GDM1 (cell line): ENCODE measurements at regions not wholly inside any gene's neighbourhood (a gene's known extent, or its start where the extent isn't known, plus 50 kb on each side); places are given as distances from the start of the nearest gene placed in this dataset.
"Not testable (repeated sequence)": the region's sequence is repeated elsewhere in the genome, so short reads cannot be mapped to it uniquely, and the experiment has no call there.

Experiments
- DNase-seq: peaks from one replicate; lab custom pipeline; 2025; lab: John Stamatoyannopoulos, UW

- not testable (repeated sequence) for DNase-seq
Observed at GRCh38 chr11:135011313-135011712, 599.3 kb upstream of the B3GAT1 start.

GRCh38 chr11:135009125-135009524 lies 597.1 kb upstream of the B3GAT1 start:
- DNase-seq, result no peak

GRCh38 chr11:135008412-135008811 lies 596.4 kb upstream of the B3GAT1 start:
- no peak for DNase-seq

- DNase-seq, result no peak
Observed at GRCh38 chr11:135008001-135008405, 596.0 kb upstream of the B3GAT1 start.

- no peak for DNase-seq
Observed at GRCh38 chr11:135006800-135007199, 594.8 kb upstream of the B3GAT1 start.

- no peak for DNase-seq
Observed at GRCh38 chr11:135004495-135004894, 592.5 kb upstream of the B3GAT1 start.

- DNase-seq, result no peak
Observed at GRCh38 chr11:135002236-135002635, 590.2 kb upstream of the B3GAT1 start.

GRCh38 chr11:135001581-135001980 lies 589.5 kb upstream of the B3GAT1 start:
- DNase-seq, result no peak

GRCh38 chr11:135001065-135001464 lies 589.0 kb upstream of the B3GAT1 start:
- DNase-seq, result not testable (repeated sequence)

- DNase-seq, result no peak
Observed at GRCh38 chr11:134999590-134999989, 587.5 kb upstream of the B3GAT1 start.

GRCh38 chr11:134997652-134998320 lies 585.7 kb upstream of the B3GAT1 start:
- no peak for DNase-seq

- no peak for DNase-seq
Observed at GRCh38 chr11:134995741-134996140, 583.7 kb upstream of the B3GAT1 start.

GRCh38 chr11:134994431-134994830 lies 582.4 kb upstream of the B3GAT1 start:
- no peak for DNase-seq

GRCh38 chr11:134993691-134994243 lies 581.7 kb upstream of the B3GAT1 start:
- DNase-seq, result no peak

- DNase-seq, result no peak
Observed at GRCh38 chr11:134992981-134993380, 580.9 kb upstream of the B3GAT1 start.

GRCh38 chr11:134988495-134988894 lies 576.5 kb upstream of the B3GAT1 start:
- no peak for DNase-seq

GRCh38 chr11:134987822-134988221 lies 575.8 kb upstream of the B3GAT1 start:
- DNase-seq, result no peak

- DNase-seq, result no peak
Observed at GRCh38 chr11:134987223-134987768, 575.3 kb upstream of the B3GAT1 start.

- DNase-seq, result no peak
Observed at GRCh38 chr11:134984421-134984820, 572.4 kb upstream of the B3GAT1 start.

GRCh38 chr11:134982432-134982831 lies 570.4 kb upstream of the B3GAT1 start:
- not testable (repeated sequence) for DNase-seq

- DNase-seq, result no peak
Observed at GRCh38 chr11:134981835-134982234, 569.8 kb upstream of the B3GAT1 start.

GRCh38 chr11:134980819-134981710 lies 569.0 kb upstream of the B3GAT1 start:
- no peak for DNase-seq

GRCh38 chr11:134979089-134979457 lies 567.0 kb upstream of the B3GAT1 start:
- DNase-seq, result not testable (repeated sequence)
